ENCODE measurements at regions not wholly inside any gene's neighbourhood (a gene's known extent, or its start where the extent isn't known, plus 50 kb on each side); places are given as distances from the start of the nearest gene placed in this dataset.

GRCh38 chr15:87610366-87610765 lies 646.2 kb downstream of the NTRK3 start:
- Histone ChIP-seq H3K27ac (ENCODE audit: low read depth in 1 of 3, low read length in 2 of 3) (no peak overlapping the region), H3K9me3 (ENCODE audit: control insufficient read depth in 2 of 2, insufficient read depth in 1 of 2, low read depth in 1 of 2, low read length in 1 of 2) (no peaks in the 10 kb centered on the region), H3K4me3 (ENCODE audit: low read depth in 1 of 3, low read length in 3 of 3) (no peak overlapping the region), H3K36me3 (ENCODE audit: control insufficient read depth in 3 of 3, insufficient read depth in 2 of 3, low read depth in 1 of 3, low read length in 3 of 3) (no peaks in the 10 kb centered on the region), H3K27me3 (ENCODE audit: control insufficient read depth in 3 of 3, insufficient read depth in 3 of 3, low read length in 3 of 3) (no peaks in the 10 kb centered on the region), H3K4me1 (ENCODE audit: control insufficient read depth in 3 of 3, insufficient read depth in 2 of 3, low read depth in 1 of 3, low read length in 2 of 3) (no peaks in the 10 kb centered on the region)
- 45 to 71% (median 58%) methylated on average over 8 of the region's 8 CpGs for WGBS, 3 donors
- no peak for DNase-seq
- FAIRE-seq, result no peak

DNA sequence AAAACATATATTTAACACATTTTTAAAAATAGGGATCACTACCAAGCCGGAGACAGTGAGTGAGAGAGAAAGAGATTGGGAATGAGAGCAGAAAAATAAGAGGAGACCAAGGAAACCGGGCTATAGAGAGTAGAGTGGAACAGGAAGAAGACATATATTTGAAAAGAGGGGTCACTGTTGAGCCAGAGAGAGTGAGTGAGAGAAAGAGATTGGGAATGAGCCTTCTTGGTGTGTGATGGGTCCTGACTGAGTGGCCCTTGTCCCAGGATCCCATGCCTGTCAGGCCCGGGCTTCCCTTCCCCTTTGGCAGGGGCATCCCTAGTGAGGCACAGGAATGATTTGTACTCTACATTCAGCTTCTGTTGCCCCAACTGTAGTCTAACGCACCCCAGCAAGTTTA lies 646.6 kb downstream of the NTRK3 start:
- Histone ChIP-seq H3K9me3 (ENCODE audit: control insufficient read depth in 2 of 2, insufficient read depth in 1 of 2, low read depth in 1 of 2, low read length in 1 of 2) (no peaks in the 10 kb centered on the region), H3K36me3 (ENCODE audit: control insufficient read depth in 3 of 3, insufficient read depth in 2 of 3, low read depth in 1 of 3, low read length in 3 of 3) (no peaks in the 10 kb centered on the region), H3K4me3 (ENCODE audit: low read depth in 1 of 3, low read length in 3 of 3) (no peak overlapping the region), H3K27me3 (ENCODE audit: control insufficient read depth in 3 of 3, insufficient read depth in 3 of 3, low read length in 3 of 3) (no peaks in the 10 kb centered on the region), H3K27ac (ENCODE audit: low read depth in 1 of 3, low read length in 2 of 3) (no peak overlapping the region), H3K4me1 (ENCODE audit: control insufficient read depth in 3 of 3, insufficient read depth in 2 of 3, low read depth in 1 of 3, low read length in 2 of 3) (no peaks in the 10 kb centered on the region)
- WGBS, 3 donors, result 68 to 75% (median 70%) methylated on average over 4 of the region's 4 CpGs
- FAIRE-seq, result no peak
- no peak for DNase-seq

GRCh38 chr15:87609474-87609873 lies 647.1 kb downstream of the NTRK3 start:
- Histone ChIP-seq H3K27me3 (ENCODE audit: control insufficient read depth in 3 of 3, insufficient read depth in 3 of 3, low read length in 3 of 3) (no peaks in the 10 kb centered on the region), H3K9me3 (ENCODE audit: control insufficient read depth in 2 of 2, insufficient read depth in 1 of 2, low read depth in 1 of 2, low read length in 1 of 2) (no peaks in the 10 kb centered on the region), H3K27ac (ENCODE audit: low read depth in 1 of 3, low read length in 2 of 3) (no peak overlapping the region), H3K4me3 (ENCODE audit: low read depth in 1 of 3, low read length in 3 of 3) (no peak overlapping the region), H3K4me1 (ENCODE audit: control insufficient read depth in 3 of 3, insufficient read depth in 2 of 3, low read depth in 1 of 3, low read length in 2 of 3) (no peaks in the 10 kb centered on the region), H3K36me3 (ENCODE audit: control insufficient read depth in 3 of 3, insufficient read depth in 2 of 3, low read depth in 1 of 3, low read length in 3 of 3) (no peaks in the 10 kb centered on the region)
- FAIRE-seq (no peak), DNase-seq (peak in 1 of 2 donors; percentile 5)
- WGBS, 3 donors, result 6 to 27% (median 15%) methylated on average over 1 of the region's 1 CpG

DNA sequence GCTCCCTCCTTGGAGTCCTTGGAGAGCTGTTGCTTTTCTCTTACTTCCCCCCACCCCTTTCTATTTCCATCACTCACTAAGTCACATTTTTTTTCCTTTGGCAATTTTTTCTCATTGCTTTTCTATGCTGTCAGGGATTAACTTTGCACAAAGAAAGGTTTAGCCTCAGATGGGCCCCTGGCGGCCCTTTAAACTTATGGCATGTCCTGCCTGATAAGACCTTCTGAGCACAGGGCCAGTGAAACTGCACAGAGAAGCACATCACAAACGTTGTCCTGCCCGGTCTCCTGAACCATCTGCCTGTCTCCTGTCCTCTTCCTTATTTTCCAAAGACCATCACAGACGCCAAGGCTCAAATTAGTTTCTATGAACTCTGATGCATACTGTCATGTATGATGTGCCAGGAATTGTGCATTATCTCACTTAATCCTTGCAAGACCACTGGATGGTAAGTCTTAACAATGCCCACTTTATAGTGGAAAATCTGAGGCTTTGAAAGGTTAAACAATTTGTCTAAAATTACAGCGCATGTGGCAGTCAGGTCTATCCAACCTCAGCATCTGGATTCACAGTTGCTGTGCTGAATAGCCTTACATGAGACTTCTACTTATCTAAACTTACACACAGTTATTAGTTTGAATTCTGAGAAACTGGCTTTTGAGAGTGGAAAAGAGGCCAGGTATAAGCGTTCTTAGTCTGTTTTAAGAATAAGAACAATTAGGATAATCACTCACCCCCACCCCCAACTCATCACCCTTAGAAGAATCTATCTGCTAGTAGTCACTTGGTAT lies 648.1 kb downstream of the NTRK3 start:
- 73 to 78% (median 75%) methylated on average over 6 of the region's 6 CpGs for WGBS, 3 donors
- DNase-seq, result no peak
- Histone ChIP-seq H3K4me3 (ENCODE audit: low read depth in 1 of 3, low read length in 3 of 3) (no peak overlapping the region), H3K27ac (ENCODE audit: low read depth in 1 of 3, low read length in 2 of 3) (no peak overlapping the region), H3K27me3 (ENCODE audit: control insufficient read depth in 3 of 3, insufficient read depth in 3 of 3, low read length in 3 of 3) (no peaks in the 10 kb centered on the region), H3K9me3 (ENCODE audit: control insufficient read depth in 2 of 2, insufficient read depth in 1 of 2, low read depth in 1 of 2, low read length in 1 of 2) (no peaks in the 10 kb centered on the region), H3K36me3 (ENCODE audit: control insufficient read depth in 3 of 3, insufficient read depth in 2 of 3, low read depth in 1 of 3, low read length in 3 of 3) (no peaks in the 10 kb centered on the region), H3K4me1 (ENCODE audit: control insufficient read depth in 3 of 3, insufficient read depth in 2 of 3, low read depth in 1 of 3, low read length in 2 of 3) (no peaks in the 10 kb centered on the region)
- FAIRE-seq, result no peak

- 31 to 54% (median 50%) methylated on average over 1 of the region's 1 CpG for WGBS, 3 donors
These were observed 649.6 kb downstream of the NTRK3 start for GRCh38 chr15:87606971-87607370.

GRCh38 chr15:87604857-87605446 lies 651.6 kb downstream of the NTRK3 start:
- no peak for FAIRE-seq
- Histone ChIP-seq H3K27ac (ENCODE audit: low read depth in 1 of 3, low read length in 2 of 3) (no peak overlapping the region), H3K27me3 (ENCODE audit: control insufficient read depth in 3 of 3, insufficient read depth in 3 of 3, low read length in 3 of 3) (no peaks in the 10 kb centered on the region), H3K4me3 (ENCODE audit: low read depth in 1 of 3, low read length in 3 of 3) (no peak overlapping the region), H3K36me3 (ENCODE audit: control insufficient read depth in 3 of 3, insufficient read depth in 2 of 3, low read depth in 1 of 3, low read length in 3 of 3) (no peaks in the 10 kb centered on the region), H3K4me1 (ENCODE audit: control insufficient read depth in 3 of 3, insufficient read depth in 2 of 3, low read depth in 1 of 3, low read length in 2 of 3) (no peaks in the 10 kb centered on the region), H3K9me3 (ENCODE audit: control insufficient read depth in 2 of 2, insufficient read depth in 1 of 2, low read depth in 1 of 2, low read length in 1 of 2) (no peaks in the 10 kb centered on the region)
- WGBS, 3 donors, result 13 to 32% (median 18%) methylated on average over 6 of the region's 6 CpGs
- peak; percentile 5 to 7 for DNase-seq

More at GRCh38 chr15:87606971-87607370, 649.6 kb downstream of the NTRK3 start:
- FAIRE-seq (no peak), DNase-seq (no peak)
- Histone ChIP-seq H3K36me3 (ENCODE audit: control insufficient read depth in 3 of 3, insufficient read depth in 2 of 3, low read depth in 1 of 3, low read length in 3 of 3) (no peaks in the 10 kb centered on the region), H3K27me3 (ENCODE audit: control insufficient read depth in 3 of 3, insufficient read depth in 3 of 3, low read length in 3 of 3) (no peaks in the 10 kb centered on the region), H3K27ac (ENCODE audit: low read depth in 1 of 3, low read length in 2 of 3) (no peak overlapping the region), H3K4me1 (ENCODE audit: control insufficient read depth in 3 of 3, insufficient read depth in 2 of 3, low read depth in 1 of 3, low read length in 2 of 3) (no peaks in the 10 kb centered on the region), H3K4me3 (ENCODE audit: low read depth in 1 of 3, low read length in 3 of 3) (no peak overlapping the region), H3K9me3 (ENCODE audit: control insufficient read depth in 2 of 2, insufficient read depth in 1 of 2, low read depth in 1 of 2, low read length in 1 of 2) (no peaks in the 10 kb centered on the region)

GRCh38 chr15:87602371-87602770 lies 654.2 kb downstream of the NTRK3 start:
- no peaks in the 10 kb centered on the region for H3K36me3 ChIP-seq (ENCODE audit: control insufficient read depth in 3 of 3, insufficient read depth in 2 of 3, low read depth in 1 of 3, low read length in 3 of 3)
- no peak overlapping the region for H3K27ac ChIP-seq (ENCODE audit: low read depth in 1 of 3, low read length in 2 of 3)
- WGBS, 3 donors, result 39 to 78% (median 61%) methylated on average over 1 of the region's 1 CpG

DNA sequence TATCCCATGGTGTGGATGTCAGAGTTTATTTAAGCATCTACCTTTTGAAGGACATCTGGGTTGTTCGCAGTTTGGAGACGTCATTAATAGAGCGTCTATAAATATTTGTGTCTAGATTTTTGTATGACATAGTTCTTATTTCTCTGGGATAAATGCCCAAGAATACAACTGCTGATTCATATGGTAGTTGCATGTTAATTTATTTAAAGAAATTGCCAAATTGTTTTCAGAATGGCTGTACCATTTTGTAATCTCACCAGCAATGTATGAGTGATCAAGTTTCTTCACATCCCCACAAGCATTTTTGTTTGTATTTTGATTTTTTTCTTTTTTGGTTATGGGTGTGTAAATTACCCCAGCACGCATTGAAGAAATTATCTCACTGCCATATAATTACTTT lies 656.9 kb downstream of the NTRK3 start:
- 73 to 92% (median 85%) methylated on average over 4 of the region's 4 CpGs for WGBS, 3 donors
- Histone ChIP-seq H3K36me3 (ENCODE audit: control insufficient read depth in 3 of 3, insufficient read depth in 2 of 3, low read depth in 1 of 3, low read length in 3 of 3) (no peaks in the 10 kb centered on the region), H3K4me3 (ENCODE audit: low read depth in 1 of 3, low read length in 3 of 3) (no peak overlapping the region), H3K27me3 (ENCODE audit: control insufficient read depth in 3 of 3, insufficient read depth in 3 of 3, low read length in 3 of 3) (no peaks in the 10 kb centered on the region), H3K27ac (ENCODE audit: low read depth in 1 of 3, low read length in 2 of 3) (no peak overlapping the region), H3K4me1 (ENCODE audit: control insufficient read depth in 3 of 3, insufficient read depth in 2 of 3, low read depth in 1 of 3, low read length in 2 of 3) (no peaks in the 10 kb centered on the region), H3K9me3 (ENCODE audit: control insufficient read depth in 2 of 2, insufficient read depth in 1 of 2, low read depth in 1 of 2, low read length in 1 of 2) (no peaks in the 10 kb centered on the region)
- FAIRE-seq (no peak), DNase-seq (no peak)

More at GRCh38 chr15:87602371-87602770, 654.2 kb downstream of the NTRK3 start:
- Histone ChIP-seq H3K27me3 (ENCODE audit: control insufficient read depth in 3 of 3, insufficient read depth in 3 of 3, low read length in 3 of 3) (no peaks in the 10 kb centered on the region), H3K9me3 (ENCODE audit: control insufficient read depth in 2 of 2, insufficient read depth in 1 of 2, low read depth in 1 of 2, low read length in 1 of 2) (no peaks in the 10 kb centered on the region), H3K4me1 (ENCODE audit: control insufficient read depth in 3 of 3, insufficient read depth in 2 of 3, low read depth in 1 of 3, low read length in 2 of 3) (no peaks in the 10 kb centered on the region), H3K4me3 (ENCODE audit: low read depth in 1 of 3, low read length in 3 of 3) (no peak overlapping the region)
- FAIRE-seq, result no peak
- DNase-seq, result no peak
